ENCODE measurements at regions not wholly inside any gene's neighbourhood (a gene's known extent, or its start where the extent isn't known, plus 50 kb on each side); places are given as distances from the start of the nearest gene placed in this dataset.
"Not testable (repeated sequence)": the region's sequence is repeated elsewhere in the genome, so short reads cannot be mapped to it uniquely, and the experiment has no call there.

DNA sequence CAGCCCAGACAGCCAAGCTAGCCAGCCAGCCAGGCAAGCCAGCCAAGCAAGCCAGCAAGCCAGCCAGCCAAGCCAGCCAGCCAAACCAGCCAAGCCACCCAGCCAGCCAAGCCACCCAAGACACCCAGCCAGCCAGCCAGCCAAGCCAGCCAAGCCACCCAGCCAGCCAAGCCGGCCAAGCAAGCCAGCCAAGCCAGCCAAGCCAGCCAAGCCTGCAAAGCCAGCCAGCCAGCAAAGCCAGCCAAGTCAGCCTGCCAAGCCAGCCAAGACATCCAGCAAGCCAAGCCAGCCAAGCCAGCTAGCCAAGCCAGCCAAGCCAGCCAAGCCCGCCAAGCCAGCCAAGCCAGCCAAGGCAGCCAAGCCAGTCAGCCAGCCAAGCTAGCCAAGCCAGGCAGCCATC, 1606.2 kb downstream of the RPIA start:
- not testable (repeated sequence) for DNase-seq

DNA sequence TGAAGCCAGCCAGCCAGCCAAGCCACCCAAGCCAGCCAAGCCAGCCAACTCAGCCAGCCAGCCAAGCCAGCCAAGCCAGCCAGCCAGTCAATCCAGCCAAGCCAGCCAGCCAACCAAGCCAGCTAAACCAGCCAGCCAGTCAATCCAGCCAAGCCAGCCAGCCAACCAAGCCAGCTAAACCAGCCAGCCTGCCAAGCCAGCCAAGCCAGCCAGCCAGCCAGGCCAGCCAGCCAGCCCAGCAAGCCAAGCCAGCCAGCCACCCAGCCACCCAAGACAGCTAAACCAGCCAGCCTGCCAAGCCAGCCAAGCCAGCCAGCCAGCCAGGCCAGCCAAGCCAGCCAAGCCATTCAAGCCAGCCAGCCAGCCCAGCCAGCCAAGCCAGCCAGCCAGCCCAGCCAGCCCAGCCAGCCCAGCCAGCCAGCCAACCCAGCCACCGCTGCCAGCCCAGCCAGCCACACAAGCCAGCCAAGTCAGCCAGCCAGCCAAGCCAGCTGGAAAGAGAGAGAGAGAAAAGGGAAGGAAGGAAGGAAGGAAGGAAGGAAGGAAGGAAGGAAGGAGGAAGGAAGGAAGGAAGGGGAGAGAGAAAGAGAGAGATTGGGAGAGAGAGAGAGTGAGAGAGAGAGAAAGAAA, 1606.8 kb downstream of the RPIA start:
- DNase-seq = not testable (repeated sequence)

DNA sequence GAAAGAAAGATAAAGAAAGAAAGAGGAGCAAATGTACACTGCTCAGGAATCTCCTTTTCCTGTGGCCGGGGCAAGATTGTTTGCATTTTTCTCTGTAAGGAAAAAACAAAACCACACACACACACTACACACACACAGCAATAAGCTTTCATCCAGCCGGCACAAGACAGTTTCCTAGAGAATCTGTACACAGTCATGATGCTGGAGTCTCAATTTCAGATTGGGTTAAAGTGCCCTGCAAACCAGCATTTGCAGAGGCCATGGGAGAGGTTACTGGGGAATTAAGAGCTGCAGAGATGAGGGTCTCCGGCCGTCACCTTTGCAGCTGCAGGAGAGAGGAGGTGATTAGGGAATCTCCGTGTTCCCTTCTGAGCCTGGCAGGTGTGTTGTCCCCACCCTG, 1607.5 kb downstream of the RPIA start:
- DNase-seq = not testable (repeated sequence)

- not testable (repeated sequence) for DNase-seq
Observed at GRCh38 chr2:90322982-90323381, 1631.5 kb downstream of the RPIA start.

DNA sequence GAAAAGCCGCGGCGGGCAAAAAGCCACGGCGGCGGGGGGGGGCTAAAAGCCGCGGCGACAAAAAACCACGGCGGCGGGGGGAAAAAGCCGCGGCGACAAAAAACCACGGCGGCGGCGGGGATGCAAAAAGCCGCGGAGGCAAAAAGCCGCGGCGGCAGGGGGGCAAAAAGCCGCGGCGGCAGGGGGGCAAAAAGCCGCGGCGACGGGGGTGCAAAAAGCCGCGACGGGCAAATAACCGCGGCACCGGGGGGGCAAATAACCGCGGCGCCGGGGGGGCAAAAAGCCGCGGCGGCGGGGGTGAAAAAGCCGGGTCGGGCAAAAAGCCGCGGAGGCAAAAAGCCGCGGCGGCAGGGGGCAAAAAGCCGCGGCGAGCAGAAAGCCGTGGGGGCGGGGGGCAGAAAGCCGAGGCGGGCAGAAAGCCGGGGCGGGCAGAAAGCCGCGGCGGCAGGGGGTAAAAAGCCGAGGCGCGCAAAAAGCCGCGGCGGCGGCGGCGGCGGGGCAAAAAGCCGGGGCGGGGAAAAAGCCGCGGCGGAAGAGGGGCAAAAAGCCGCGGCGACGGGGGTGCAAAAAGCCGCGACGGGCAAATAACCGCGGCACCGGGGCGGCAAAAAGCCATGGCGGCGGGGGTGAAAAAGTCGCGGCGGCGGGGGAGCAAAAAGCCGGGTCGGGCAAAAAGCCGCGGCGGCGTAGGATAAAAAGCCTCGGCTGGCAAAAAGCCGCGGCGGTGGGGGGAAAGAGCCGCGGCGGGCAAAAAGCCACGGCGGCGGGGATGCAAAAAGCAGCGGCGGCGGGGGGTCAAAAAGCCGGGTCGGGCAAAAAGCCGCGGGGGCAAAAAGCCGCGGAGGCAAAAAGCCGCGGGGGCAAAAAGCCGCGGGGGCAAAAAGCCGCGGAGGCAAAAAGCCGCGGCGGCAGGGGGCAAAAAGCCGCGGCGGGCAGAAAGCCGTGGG, 1632.4 kb downstream of the RPIA start:
- DNase-seq = not testable (repeated sequence)

DNA sequence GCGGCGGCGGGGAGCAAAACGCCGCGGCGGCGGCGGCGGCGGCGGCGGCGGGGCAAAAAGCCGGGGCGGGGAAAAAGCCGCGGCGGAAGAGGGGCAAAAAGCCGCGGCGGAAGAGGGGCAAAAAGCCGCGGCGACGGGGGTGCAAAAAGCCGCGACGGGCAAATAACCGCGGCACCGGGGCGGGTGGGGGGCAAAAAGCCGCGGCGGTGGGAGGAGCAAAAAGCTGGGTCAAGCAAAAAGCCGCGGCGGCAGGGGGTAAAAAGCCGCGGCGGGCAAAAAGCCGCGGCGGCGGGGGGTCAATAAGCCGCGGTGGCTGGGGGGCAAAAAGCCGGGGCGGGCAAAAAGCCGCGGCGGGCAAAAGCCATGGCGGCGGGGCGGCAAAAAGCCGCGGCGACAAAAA, 1633.2 kb downstream of the RPIA start:
- DNase-seq = not testable (repeated sequence)

DNA sequence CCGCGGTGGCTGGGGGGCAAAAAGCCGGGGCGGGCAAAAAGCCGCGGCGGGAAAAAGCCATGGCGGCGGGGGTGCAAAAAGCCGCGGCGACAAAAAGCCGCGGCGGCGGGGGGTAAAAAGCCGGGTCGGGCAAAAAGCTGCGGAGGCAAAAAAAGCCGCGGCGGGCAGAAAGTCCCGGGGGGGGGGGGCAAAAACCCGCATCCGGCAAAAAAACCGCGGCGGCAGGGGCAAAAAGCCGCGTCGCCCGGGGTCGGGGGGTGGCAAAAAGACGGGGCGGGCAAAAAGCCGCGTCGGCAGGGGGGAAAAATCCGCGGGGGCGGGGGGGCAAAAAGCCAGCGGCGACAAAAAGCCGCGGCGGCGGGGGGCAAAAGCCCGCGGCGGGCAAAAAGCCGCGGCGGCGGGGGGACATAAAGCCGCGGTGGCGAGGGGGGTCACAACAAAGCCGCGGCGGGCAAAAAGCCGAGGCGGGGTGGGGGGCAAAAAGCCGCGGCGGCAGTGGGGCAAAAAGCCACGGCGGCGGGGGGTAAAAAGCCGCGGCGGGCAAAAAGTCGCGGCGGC, 1634.4 kb downstream of the RPIA start:
- DNase-seq = not testable (repeated sequence)

GRCh38 chr2:90355546-90355945, 1664.1 kb downstream of the RPIA start:
- not testable (repeated sequence) for DNase-seq

DNA sequence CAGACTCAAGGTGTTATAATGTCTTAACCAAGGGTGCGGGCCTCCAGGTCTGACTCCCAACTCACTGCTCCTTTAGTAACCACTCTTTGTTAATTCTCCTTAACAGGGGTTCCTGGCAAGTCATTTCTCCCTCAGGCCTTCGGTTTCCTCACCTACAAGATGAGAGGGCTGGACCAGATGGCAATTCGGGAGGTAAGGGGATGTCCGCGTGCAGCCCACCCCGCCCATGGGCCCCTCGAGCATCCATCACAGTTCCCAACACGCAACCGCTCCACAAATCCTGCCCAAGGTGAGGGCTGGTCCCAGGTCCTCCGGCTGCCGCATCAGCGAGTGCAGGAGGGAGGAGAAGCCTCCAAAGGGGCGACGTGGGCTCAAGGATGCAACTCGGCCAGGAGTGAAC, 1667.9 kb downstream of the RPIA start:
- not testable (repeated sequence) for DNase-seq

DNA sequence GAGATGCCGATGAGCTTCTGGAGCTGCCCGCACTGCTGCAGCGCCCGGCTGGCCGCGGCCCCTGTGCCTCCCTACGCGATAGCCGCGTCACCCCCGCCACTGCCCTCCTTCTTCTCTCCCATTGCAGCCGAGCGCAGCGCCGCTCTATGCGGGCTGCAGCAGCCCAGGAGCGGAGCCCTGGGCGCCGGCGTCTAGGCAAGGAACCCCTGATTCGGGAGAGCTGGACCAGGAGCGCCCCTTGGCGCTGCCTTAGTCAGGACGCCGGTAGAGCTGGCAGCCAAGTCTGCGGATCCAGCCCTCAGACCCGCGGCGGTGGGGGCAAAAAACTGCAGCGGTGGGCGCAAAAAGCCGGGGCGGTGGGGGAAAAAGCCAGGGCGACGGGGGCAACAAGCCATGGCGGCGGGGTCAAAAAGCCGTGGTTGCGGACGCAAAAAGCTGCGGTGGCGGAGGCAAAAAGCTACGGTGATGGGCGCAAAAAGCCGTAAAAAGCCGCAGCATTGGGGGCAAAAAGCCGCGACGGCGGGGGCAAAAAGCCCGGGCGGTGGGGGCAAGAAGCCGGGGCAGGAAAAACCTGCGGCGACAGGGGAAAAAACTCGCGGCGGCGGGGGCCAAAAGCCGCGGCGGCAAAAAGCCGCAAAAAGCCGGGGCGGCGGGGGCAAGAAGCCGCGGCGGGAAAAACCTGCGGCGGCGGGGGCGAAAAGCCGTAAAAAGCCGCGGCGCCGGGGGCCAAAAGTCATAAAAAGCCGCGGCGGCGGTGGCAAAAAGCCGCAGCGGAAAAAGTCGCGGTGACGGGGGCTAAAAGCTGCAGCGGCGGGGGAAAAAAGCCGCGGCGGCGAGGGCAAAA, 1668.6 kb downstream of the RPIA start:
- DNase-seq = not testable (repeated sequence)

DNA sequence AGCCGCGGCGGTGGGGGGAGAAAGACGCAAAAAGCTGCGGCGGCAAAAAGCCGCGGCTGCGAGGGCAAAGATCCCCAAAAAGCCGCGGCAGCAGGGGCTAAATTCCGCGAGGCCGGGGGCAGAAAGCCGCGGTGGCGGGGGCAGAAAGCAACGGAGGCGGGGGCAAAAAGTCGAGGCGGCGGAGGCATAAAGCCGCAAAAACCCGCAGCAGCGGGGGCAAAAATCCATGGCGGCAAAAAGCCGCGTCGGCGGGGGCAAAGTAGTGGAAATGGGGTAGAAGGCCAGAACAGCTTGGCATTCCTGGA, 1669.2 kb downstream of the RPIA start:
- DNase-seq = not testable (repeated sequence)

Data from fibroblast of skin of back (primary cell).